Renal cortical epithelial cell (primary cell): ENCODE measurements at regions not wholly inside any gene's neighbourhood (a gene's known extent, or its start where the extent isn't known, plus 50 kb on each side); places are given as distances from the start of the nearest gene placed in this dataset.

Experiments used
- DNase-seq: peaks from one replicate; pipeline ENCODE4 v3.0.0-alpha.2; 2011; ENCODE audit warnings: low read depth

- DNase-seq = no peak
Observed at GRCh38 chrX:20432746-20433387, 166.2 kb upstream of the RPS6KA3 start.

- no peak for DNase-seq
Observed at GRCh38 chrX:20432048-20432447, 165.3 kb upstream of the RPS6KA3 start.

GRCh38 chrX:20431486-20431885 lies 164.8 kb upstream of the RPS6KA3 start:
- no peak for DNase-seq

GRCh38 chrX:20427173-20427770 lies 160.6 kb upstream of the RPS6KA3 start:
- no peak for DNase-seq

GRCh38 chrX:20421697-20422096 lies 155.0 kb upstream of the RPS6KA3 start:
- DNase-seq = no peak

- DNase-seq = no peak
Observed at GRCh38 chrX:20421275-20421674, 154.6 kb upstream of the RPS6KA3 start.

GRCh38 chrX:20420058-20420457 lies 153.3 kb upstream of the RPS6KA3 start:
- no peak for DNase-seq

- no peak for DNase-seq
Observed at GRCh38 chrX:20418379-20419150, 151.9 kb upstream of the RPS6KA3 start.

- DNase-seq = peak; percentile 47
Observed at GRCh38 chrX:20414762-20415445, 148.2 kb upstream of the RPS6KA3 start.

- DNase-seq = peak; percentile 29
Observed at GRCh38 chrX:20414066-20414465, 147.4 kb upstream of the RPS6KA3 start.

- no peak for DNase-seq
Observed at GRCh38 chrX:20412871-20413486, 146.3 kb upstream of the RPS6KA3 start.

- DNase-seq = no peak
Observed at GRCh38 chrX:20410540-20410939, 143.8 kb upstream of the RPS6KA3 start.

- DNase-seq = no peak
Observed at GRCh38 chrX:20409991-20410390, 143.3 kb upstream of the RPS6KA3 start.

GRCh38 chrX:20402956-20403355 lies 136.2 kb upstream of the RPS6KA3 start:
- no peak for DNase-seq

GRCh38 chrX:20399728-20400414 lies 133.2 kb upstream of the RPS6KA3 start:
- DNase-seq = no peak

- DNase-seq = no peak
Observed at GRCh38 chrX:20397587-20397986, 130.9 kb upstream of the RPS6KA3 start.

GRCh38 chrX:20394451-20394850 lies 127.7 kb upstream of the RPS6KA3 start:
- no peak for DNase-seq

GRCh38 chrX:20393944-20394343 lies 127.2 kb upstream of the RPS6KA3 start:
- peak; percentile 7 for DNase-seq

GRCh38 chrX:20388594-20388993 lies 121.9 kb upstream of the RPS6KA3 start:
- DNase-seq = no peak

- DNase-seq = no peak
Observed at GRCh38 chrX:20383477-20383876, 116.8 kb upstream of the RPS6KA3 start.

GRCh38 chrX:20382518-20383297 lies 116.0 kb upstream of the RPS6KA3 start:
- DNase-seq = no peak
